ENCODE measurements at regions not wholly inside any gene's neighbourhood (a gene's known extent, or its start where the extent isn't known, plus 50 kb on each side); places are given as distances from the start of the nearest gene placed in this dataset.
"Not testable (repeated sequence)": the region's sequence is repeated elsewhere in the genome, so short reads cannot be mapped to it uniquely, and the experiment has no call there.

GRCh38 chr4:3606850-3607249, 74.6 kb upstream of the LRPAP1 start:
- not testable (repeated sequence) for H3K36me3 Mint-ChIP-seq, DNase-seq, H3K27ac Mint-ChIP-seq, H3K4me3 Mint-ChIP-seq
- peaks cover 0 to 13% (median 4%) of the 10 kb centered on the region in 7 donors for H3K9me3 Mint-ChIP-seq
- peaks cover 0 to 10% (median 0%) of the 10 kb centered on the region in 3 donors for H3K4me1 Mint-ChIP-seq
- peak in 1 of 2 donors; percentile 23 for ATAC-seq (ENCODE audit: low read depth in 2 of 2)
- H3K27me3 Mint-ChIP-seq: peaks cover 0 to 16% (median 10%) of the 10 kb centered on the region in 3 donors

GRCh38 chr4:3606271-3606670, 74.0 kb upstream of the LRPAP1 start:
- not testable (repeated sequence) for H3K36me3 Mint-ChIP-seq; DNase-seq; ATAC-seq (ENCODE audit: low read depth in 2 of 2); H3K27ac Mint-ChIP-seq; H3K4me3 Mint-ChIP-seq
- Mint-ChIP-seq H3K27me3 (peaks cover 0 to 12% (median 10%) of the 10 kb centered on the region in 3 donors), H3K4me1 (peaks cover 0 to 10% (median 0%) of the 10 kb centered on the region in 3 donors), H3K9me3 (peaks cover 0 to 13% (median 4%) of the 10 kb centered on the region in 7 donors)

GRCh38 chr4:3605491-3605890, 73.3 kb upstream of the LRPAP1 start:
- no peak for DNase-seq

GRCh38 chr4:3602886-3603645, 70.8 kb upstream of the LRPAP1 start:
- not testable (repeated sequence) for ATAC-seq (ENCODE audit: low read depth in 2 of 2); H3K36me3 Mint-ChIP-seq; H3K4me3 Mint-ChIP-seq; H3K4me1 Mint-ChIP-seq; H3K27me3 Mint-ChIP-seq; H3K9me3 Mint-ChIP-seq; H3K27ac Mint-ChIP-seq; DNase-seq

More at GRCh38 chr4:3605491-3605890, 73.3 kb upstream of the LRPAP1 start:
- H3K4me3 Mint-ChIP-seq: no peak overlapping the region
- peaks cover 0 to 7% (median 0%) of the 10 kb centered on the region in 3 donors for H3K4me1 Mint-ChIP-seq
- H3K27ac Mint-ChIP-seq: no peak overlapping the region
- no peak for ATAC-seq (ENCODE audit: low read depth in 2 of 2)
- H3K36me3 Mint-ChIP-seq: no peaks in the 10 kb centered on the region
- H3K9me3 Mint-ChIP-seq: peaks cover 0 to 9% (median 4%) of the 10 kb centered on the region in 7 donors
- H3K27me3 Mint-ChIP-seq: peaks cover 0 to 12% (median 10%) of the 10 kb centered on the region in 3 donors

GRCh38 chr4:3601992-3602391, 69.8 kb upstream of the LRPAP1 start:
- DNase-seq (no peak), ATAC-seq (ENCODE audit: low read depth in 2 of 2) (no peak)
- H3K27me3 Mint-ChIP-seq: no peaks in the 10 kb centered on the region
- no peak overlapping the region for H3K4me3 Mint-ChIP-seq
- H3K9me3 Mint-ChIP-seq: peaks cover 0 to 5% (median 0%) of the 10 kb centered on the region in 7 donors
- H3K36me3 Mint-ChIP-seq: no peaks in the 10 kb centered on the region
- H3K4me1 Mint-ChIP-seq: no peaks in the 10 kb centered on the region
- peak overlapping the region in 1 of 6 donors; percentile 54 for H3K27ac Mint-ChIP-seq

- not testable (repeated sequence) for H3K27me3 Mint-ChIP-seq; H3K9me3 Mint-ChIP-seq; H3K4me3 Mint-ChIP-seq; DNase-seq; H3K4me1 Mint-ChIP-seq; ATAC-seq (ENCODE audit: low read depth in 2 of 2); H3K27ac Mint-ChIP-seq; H3K36me3 Mint-ChIP-seq
Measured at GRCh38 chr4:3601108-3601690, 69.0 kb upstream of the LRPAP1 start.

GRCh38 chr4:3599951-3600350, 67.7 kb upstream of the LRPAP1 start:
- no peak overlapping the region for H3K4me3 Mint-ChIP-seq

GRCh38 chr4:3598695-3599227, 66.5 kb upstream of the LRPAP1 start:
- H3K4me1 Mint-ChIP-seq: no peaks in the 10 kb centered on the region
- peaks cover 0 to 5% (median 2%) of the 10 kb centered on the region in 7 donors for H3K9me3 Mint-ChIP-seq
- no peak overlapping the region for H3K4me3 Mint-ChIP-seq
- H3K36me3 Mint-ChIP-seq: no peaks in the 10 kb centered on the region
- H3K27ac Mint-ChIP-seq: no peak overlapping the region
- peaks cover 7 to 23% (median 20%) of the 10 kb centered on the region in 3 donors for H3K27me3 Mint-ChIP-seq
- no peak for DNase-seq
- no peak for ATAC-seq (ENCODE audit: low read depth in 2 of 2)

More at GRCh38 chr4:3599951-3600350, 67.7 kb upstream of the LRPAP1 start:
- Mint-ChIP-seq H3K27ac (no peak overlapping the region), H3K36me3 (no peaks in the 10 kb centered on the region), H3K4me1 (no peaks in the 10 kb centered on the region), H3K9me3 (peaks cover 0 to 5% (median 0%) of the 10 kb centered on the region in 7 donors), H3K27me3 (peaks cover 6 to 11% (median 11%) of the 10 kb centered on the region in 3 donors)
- no peak for DNase-seq
- ATAC-seq (ENCODE audit: low read depth in 2 of 2): no peak

GRCh38 chr4:3597896-3598505, 65.8 kb upstream of the LRPAP1 start:
- DNase-seq; H3K9me3 Mint-ChIP-seq; ATAC-seq (ENCODE audit: low read depth in 2 of 2); H3K36me3 Mint-ChIP-seq; H3K4me3 Mint-ChIP-seq; H3K4me1 Mint-ChIP-seq; H3K27ac Mint-ChIP-seq: not testable (repeated sequence)
- peaks cover 14 to 27% (median 24%) of the 10 kb centered on the region in 3 donors for H3K27me3 Mint-ChIP-seq

- ATAC-seq (ENCODE audit: low read depth in 2 of 2): not testable (repeated sequence)
Measured at GRCh38 chr4:3596957-3597733, 64.9 kb upstream of the LRPAP1 start.

GRCh38 chr4:3595627-3596291, 63.5 kb upstream of the LRPAP1 start:
- not testable (repeated sequence) for H3K4me3 Mint-ChIP-seq; H3K9me3 Mint-ChIP-seq; DNase-seq; H3K4me1 Mint-ChIP-seq; H3K36me3 Mint-ChIP-seq; ATAC-seq (ENCODE audit: low read depth in 2 of 2)
- peaks cover 14 to 27% (median 24%) of the 10 kb centered on the region in 3 donors for H3K27me3 Mint-ChIP-seq
- H3K27ac Mint-ChIP-seq: peak overlapping the region in 1 of 6 donors; percentile 49

More at GRCh38 chr4:3596957-3597733, 64.9 kb upstream of the LRPAP1 start:
- H3K36me3 Mint-ChIP-seq, DNase-seq, H3K9me3 Mint-ChIP-seq, H3K4me1 Mint-ChIP-seq, H3K27ac Mint-ChIP-seq, H3K4me3 Mint-ChIP-seq: not testable (repeated sequence)
- peaks cover 14 to 27% (median 24%) of the 10 kb centered on the region in 3 donors for H3K27me3 Mint-ChIP-seq

GRCh38 chr4:3594751-3595150, 62.5 kb upstream of the LRPAP1 start:
- H3K4me3 Mint-ChIP-seq; DNase-seq; H3K9me3 Mint-ChIP-seq; ATAC-seq (ENCODE audit: low read depth in 2 of 2); H3K4me1 Mint-ChIP-seq; H3K36me3 Mint-ChIP-seq: not testable (repeated sequence)
- Mint-ChIP-seq H3K27me3 (peaks cover 14 to 27% (median 24%) of the 10 kb centered on the region in 3 donors), H3K27ac (peak overlapping the region in 1 of 6 donors; percentile 3)
